Heart left ventricle (tissue), 16 donors: ENCODE measurements at regions not wholly inside any gene's neighbourhood (a gene's known extent, or its start where the extent isn't known, plus 50 kb on each side); places are given as distances from the start of the nearest gene placed in this dataset.

Experiments used
- ATAC-seq, 4 donors: fragments of 200-7000 bp; cut with Tn5 transposase; one replicate each; pipeline ENCODE4 v1.9.1; 2020 to 2022; ENCODE audit warnings: moderate library complexity in 4 of 4, mild to moderate bottlenecking in 3 of 4, moderate number of reproducible peaks in 1 of 4
- DNase-seq, 5 donors: peaks; one replicate each; pipeline ENCODE4 v3.0.0-alpha.2; 2020
- H3K27ac ChIP-seq, 12 donors: fragments of 200-600 bp; sonication (generic) in 4 of 12; one replicate each; pipeline versions ENCODE4 v1.5.0 to v1.8.0; 2016 to 2022; ENCODE audit warnings: mild to moderate bottlenecking in 2 of 12
- H3K27me3 ChIP-seq, 9 donors: fragments of 200-600 bp; sonication (generic) in 2 of 9; one replicate each; pipeline versions ENCODE4 v1.5.1 to v1.8.0; 2016 to 2022; ENCODE audit warnings: mild to moderate bottlenecking in 3 of 9
- H3K36me3 ChIP-seq, 9 donors: fragments of 200-600 bp; sonication (generic) in 2 of 9; one replicate each; pipeline versions ENCODE4 v1.5.0 to v1.8.0; 2018 to 2022; ENCODE audit warnings: mild to moderate bottlenecking in 2 of 9
- H3K4me1 ChIP-seq, 12 donors: fragments of 200-600 bp; sonication (generic) in 4 of 12; one replicate each; pipeline versions ENCODE4 v1.5.0 to v1.8.0; 2016 to 2022; ENCODE audit warnings: mild to moderate bottlenecking in 3 of 12
- H3K4me3 ChIP-seq, 12 donors: fragments of 200-600 bp; sonication (generic) in 4 of 12; one replicate each; pipeline versions ENCODE4 v1.5.0 to v1.8.0; 2017 to 2022; ENCODE audit warnings: mild to moderate bottlenecking in 9 of 12, moderate library complexity in 4 of 12
- H3K9me3 ChIP-seq, 12 donors: fragments of 200-600 bp; sonication (generic) in 4 of 12; one replicate each; pipeline versions ENCODE4 v1.5.0 to v1.8.0; 2016 to 2022; ENCODE audit warnings: mild to moderate bottlenecking in 1 of 12
- POLR2A ChIP-seq, 2 donors: fragments of 450-650 bp; IDR thresholded peaks; one replicate each; pipeline ENCODE4 v1.6.1; 2017; ENCODE audit warnings: antibody characterized with exemption in 2 of 2, mild to moderate bottlenecking in 2 of 2, moderate library complexity in 2 of 2
- WGBS, 4 donors: extraction: QIAGEN DNeasy Blood & Tissue Kit in 2 of 4; methylation state at CpG; one replicate each; pipeline versions ENCODE4 v1.1.5 to v1.1.7; 2013 to 2018; 5-methylcytosine and 5-hydroxymethylcytosine counted together
- intact Hi-C, 10 donors: fragments of 100-400 bp; cut with DNase I; formaldehyde crosslinking; loops; one replicate each; pipeline versions ENCODE4 v1.11.1 to v1.14.2; 2022
- TF ChIP-seq, protein P1 (sequence below), 12 donors: fragments of 200-600 bp; sonication (generic) in 4 of 12; IDR thresholded peaks; one replicate each; pipeline versions ENCODE4 v1.5.0 to v1.8.0; 2018 to 2022; ENCODE audit warnings: antibody characterized with exemption in 12 of 12, mild to moderate bottlenecking in 5 of 12
- donor health status: ischemic (EF 13 %, LVEDD 7.1; RV severe dilation, severe dysfunction).
- donor health status: healthy with polysubstance abuse.
- donor health status: DM: no; HTN: yes; CAD: no.
- donor health status: DM: no; HTN: no; CAD: no.
- donor health status: ischemic (EF 25% LVEDD 6.9; RV normal size, moderate dysfunction).
- donor health status: ischemic (EF 25% LVEDD 5.7; RV mildly dilated, moderate dysfunction).
- donor health status: healthy.
- donor health status: DM: yes; HTN: yes; CAD: no.
- donor health status: ischemic (EF 35%, LVEDD 5.7; RV mildly dilated, moderate dysfunction).
- donor health status: nonischemic (EF 11% LVEDD 7.7; RV severe dilation, severe dysfunction).
- donor health status: DM: yes; HTN: yes; CAD: no.
- donor health status: PGD.
- donor health status: ischemic (EF 29% LVEDD 5.4; RV normal size, mild dysfunction).
- donor health status: nonischemic (EF 23%, LVEDD 6.1; RV moderate dilation, normal function).

DNA sequence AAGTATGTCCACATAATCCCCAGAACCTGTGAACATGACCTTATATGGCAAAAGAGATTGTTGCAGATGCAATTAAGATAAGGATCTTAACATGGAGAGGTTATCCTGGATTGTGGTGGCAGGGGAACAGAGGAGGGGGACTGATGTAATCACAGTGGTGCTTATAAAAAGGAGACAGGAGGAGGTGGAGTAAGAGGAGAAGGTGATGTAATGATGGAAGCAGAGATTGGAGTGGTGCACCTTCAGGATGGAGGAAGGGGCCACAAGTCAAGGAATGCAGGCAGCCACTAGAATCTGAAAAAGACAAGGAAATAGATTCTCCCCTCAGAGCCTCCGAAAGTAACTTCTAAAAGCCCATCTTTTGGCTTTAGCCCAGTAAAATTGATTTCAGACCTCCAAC, 388.4 kb downstream of the BCOR start:
- H3K27me3 ChIP-seq = no peaks in the 10 kb centered on the region
- H3K27ac ChIP-seq = no peak overlapping the region
- H3K4me3 ChIP-seq = no peak overlapping the region
- DNase-seq = no peak
- H3K4me1 ChIP-seq = peaks cover 0 to 6% (median 0%) of the 10 kb centered on the region in 12 donors
- 85 to 100% (median 96%) methylated on average over 1 of the region's 1 CpG for WGBS, 4 donors
- H3K36me3 ChIP-seq = no peaks in the 10 kb centered on the region
- no peak for ATAC-seq
- intact Hi-C loops = no loop called here
- TF ChIP-seq, protein P1, sequence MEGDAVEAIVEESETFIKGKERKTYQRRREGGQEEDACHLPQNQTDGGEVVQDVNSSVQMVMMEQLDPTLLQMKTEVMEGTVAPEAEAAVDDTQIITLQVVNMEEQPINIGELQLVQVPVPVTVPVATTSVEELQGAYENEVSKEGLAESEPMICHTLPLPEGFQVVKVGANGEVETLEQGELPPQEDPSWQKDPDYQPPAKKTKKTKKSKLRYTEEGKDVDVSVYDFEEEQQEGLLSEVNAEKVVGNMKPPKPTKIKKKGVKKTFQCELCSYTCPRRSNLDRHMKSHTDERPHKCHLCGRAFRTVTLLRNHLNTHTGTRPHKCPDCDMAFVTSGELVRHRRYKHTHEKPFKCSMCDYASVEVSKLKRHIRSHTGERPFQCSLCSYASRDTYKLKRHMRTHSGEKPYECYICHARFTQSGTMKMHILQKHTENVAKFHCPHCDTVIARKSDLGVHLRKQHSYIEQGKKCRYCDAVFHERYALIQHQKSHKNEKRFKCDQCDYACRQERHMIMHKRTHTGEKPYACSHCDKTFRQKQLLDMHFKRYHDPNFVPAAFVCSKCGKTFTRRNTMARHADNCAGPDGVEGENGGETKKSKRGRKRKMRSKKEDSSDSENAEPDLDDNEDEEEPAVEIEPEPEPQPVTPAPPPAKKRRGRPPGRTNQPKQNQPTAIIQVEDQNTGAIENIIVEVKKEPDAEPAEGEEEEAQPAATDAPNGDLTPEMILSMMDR (IDR thresholded peaks at IDR 0.05) = no peak
- no peak for TF ChIP-seq POLR2A (IDR thresholded peaks at IDR 0.05)
- no peaks in the 10 kb centered on the region for H3K9me3 ChIP-seq

- WGBS, 4 donors = 80 to 100% (median 91%) methylated on average over 2 of the region's 2 CpGs
- Histone ChIP-seq H3K4me3 (no peak overlapping the region), H3K27me3 (no peaks in the 10 kb centered on the region), H3K27ac (no peak overlapping the region), H3K4me1 (peaks cover 0 to 6% (median 0%) of the 10 kb centered on the region in 12 donors), H3K9me3 (no peaks in the 10 kb centered on the region), H3K36me3 (no peaks in the 10 kb centered on the region)
- TF ChIP-seq POLR2A (IDR thresholded peaks at IDR 0.05) = no peak
- TF ChIP-seq, protein P1 (IDR thresholded peaks at IDR 0.05) = no peak
- intact Hi-C loops = no loop called here
- DNase-seq = no peak
- ATAC-seq = no peak
Observed at GRCh38 chrX:39709812-39710211, 387.9 kb downstream of the BCOR start.

- DNase-seq (no peak), ATAC-seq (no peak)
- H3K9me3 ChIP-seq = no peaks in the 10 kb centered on the region
- no peak overlapping the region for H3K27ac ChIP-seq
- TF ChIP-seq, protein P1 (IDR thresholded peaks at IDR 0.05) = no peak
- H3K27me3 ChIP-seq = no peaks in the 10 kb centered on the region
- H3K4me1 ChIP-seq = no peaks in the 10 kb centered on the region
- H3K4me3 ChIP-seq = no peak overlapping the region
- no peaks in the 10 kb centered on the region for H3K36me3 ChIP-seq
- intact Hi-C loops = no loop called here
- 53 to 73% (median 60%) methylated on average over 1 of the region's 1 CpG for whole genome bisulfite sequencing, 4 donors
Observed at GRCh38 chrX:39710776-39711175, 387.0 kb downstream of the BCOR start.

GRCh38 chrX:39714471-39714870, 383.3 kb downstream of the BCOR start:
- no peaks in the 10 kb centered on the region for H3K4me1 ChIP-seq
- no peak for ATAC-seq
- H3K36me3 ChIP-seq = no peaks in the 10 kb centered on the region
- H3K27ac ChIP-seq = no peak overlapping the region
- no peak for TF ChIP-seq POLR2A (IDR thresholded peaks at IDR 0.05)
- TF ChIP-seq, protein P1 (IDR thresholded peaks at IDR 0.05) = no peak
- no peaks in the 10 kb centered on the region for H3K27me3 ChIP-seq
- no peak overlapping the region for H3K4me3 ChIP-seq
- WGBS, 4 donors = 90 to 96% (median 93%) methylated on average over 6 of the region's 6 CpGs
- intact Hi-C loops = no loop called here
- DNase-seq = no peak
- no peaks in the 10 kb centered on the region for H3K9me3 ChIP-seq
